ENCODE measurements at regions not wholly inside any gene's neighbourhood (a gene's known extent, or its start where the extent isn't known, plus 50 kb on each side); places are given as distances from the start of the nearest gene placed in this dataset.

- Histone ChIP-seq H3K9me3 (no peaks in the 10 kb centered on the region), H3K4me1 (no peaks in the 10 kb centered on the region), H3K27ac (no peak overlapping the region), H3K4me3 (no peak overlapping the region), H3K27me3 (replicated peaks in 1 of 7) (peaks cover 0 to 16% (median 0%) of the 10 kb centered on the region in 7 donors), H3K36me3 (no peaks in the 10 kb centered on the region)
- intact Hi-C loops (cut with DNase I; ENCODE audit: low total_unique reads), result no loop called here
- DNase-seq, result no peak
- TF ChIP-seq CTCF (IDR thresholded peaks at IDR 0.05 in 8 of 11, conservative IDR thresholded peaks at IDR 0.05 in 3 of 11), result no peak
- no peak for TF ChIP-seq POLR2AphosphoS5 (IDR thresholded peaks at IDR 0.05)
- no peak for TF ChIP-seq POLR2A (IDR thresholded peaks at IDR 0.05)
- WGBS, 5 donors, result 80 to 97% (median 90%) methylated on average over 1 of the region's 1 CpG
These were observed 79.6 kb upstream of the MYCN start for GRCh38 chr2:15860760-15861159.

- Histone ChIP-seq H3K4me3 (no peak overlapping the region), H3K27me3 (replicated peaks in 1 of 7) (peaks cover 0 to 16% (median 0%) of the 10 kb centered on the region in 7 donors), H3K9me3 (no peaks in the 10 kb centered on the region), H3K4me1 (no peaks in the 10 kb centered on the region), H3K36me3 (no peaks in the 10 kb centered on the region), H3K27ac (no peak overlapping the region)
- intact Hi-C loops (cut with DNase I; ENCODE audit: low total_unique reads), result no loop called here
- no peak for DNase-seq
- TF ChIP-seq POLR2AphosphoS5 (IDR thresholded peaks at IDR 0.05), result no peak
- TF ChIP-seq CTCF (IDR thresholded peaks at IDR 0.05 in 8 of 11, conservative IDR thresholded peaks at IDR 0.05 in 3 of 11), result no peak
- TF ChIP-seq POLR2A (IDR thresholded peaks at IDR 0.05), result no peak
- 85 to 95% (median 92%) methylated on average over 6 of the region's 6 CpGs for WGBS, 5 donors
These were observed 79.1 kb upstream of the MYCN start for GRCh38 chr2:15861172-15861822.

GRCh38 chr2:15861898-15862297 lies 78.5 kb upstream of the MYCN start:
- TF ChIP-seq POLR2AphosphoS5 (IDR thresholded peaks at IDR 0.05), result no peak
- TF ChIP-seq POLR2A (IDR thresholded peaks at IDR 0.05), result no peak
- TF ChIP-seq CTCF (IDR thresholded peaks at IDR 0.05 in 8 of 11, conservative IDR thresholded peaks at IDR 0.05 in 3 of 11), result no peak
- Histone ChIP-seq H3K4me3 (no peak overlapping the region), H3K27ac (no peak overlapping the region), H3K36me3 (no peaks in the 10 kb centered on the region), H3K27me3 (replicated peaks in 1 of 7) (peaks cover 0 to 16% (median 0%) of the 10 kb centered on the region in 7 donors), H3K9me3 (peaks cover 0 to under 1% (median 0%) of the 10 kb centered on the region in 8 donors), H3K4me1 (no peaks in the 10 kb centered on the region)
- WGBS, 5 donors, result 92 to 98% (median 96%) methylated on average over 1 of the region's 1 CpG
- intact Hi-C loops (cut with DNase I; ENCODE audit: low total_unique reads), result no loop called here
- DNase-seq, result no peak

GRCh38 chr2:15863089-15863488 lies 77.3 kb upstream of the MYCN start:
- TF ChIP-seq POLR2A (IDR thresholded peaks at IDR 0.05) (no peak), POLR2AphosphoS5 (IDR thresholded peaks at IDR 0.05) (no peak), CTCF (IDR thresholded peaks at IDR 0.05 in 8 of 11, conservative IDR thresholded peaks at IDR 0.05 in 3 of 11) (no peak)
- H3K4me1 ChIP-seq, result no peaks in the 10 kb centered on the region
- H3K9me3 ChIP-seq, result peaks cover 0 to 10% (median 0%) of the 10 kb centered on the region in 8 donors
- no peak for DNase-seq
- peaks cover 0 to 16% (median 0%) of the 10 kb centered on the region in 7 donors for H3K27me3 ChIP-seq (replicated peaks in 1 of 7)
- no peak overlapping the region for H3K4me3 ChIP-seq
- intact Hi-C loops (cut with DNase I; ENCODE audit: low total_unique reads), result no loop called here
- H3K27ac ChIP-seq, result no peak overlapping the region
- H3K36me3 ChIP-seq, result no peaks in the 10 kb centered on the region
- WGBS, 5 donors, result 71 to 91% (median 78%) methylated on average over 2 of the region's 2 CpGs

All from spleen (tissue), 11 donors.